GM19372 (cell line): ENCODE measurements at regions not wholly inside any gene's neighbourhood (a gene's known extent, or its start where the extent isn't known, plus 50 kb on each side); places are given as distances from the start of the nearest gene placed in this dataset.

Experiments
- ATAC-seq: cut with Tn5 transposase; IDR thresholded peaks from one replicate; pipeline ENCODE4 v1.9.1; 2021; ENCODE audit warnings: mild to moderate bottlenecking, low read depth, moderate library complexity; ENCODE audit not compliant: unreplicated experiment

DNA sequence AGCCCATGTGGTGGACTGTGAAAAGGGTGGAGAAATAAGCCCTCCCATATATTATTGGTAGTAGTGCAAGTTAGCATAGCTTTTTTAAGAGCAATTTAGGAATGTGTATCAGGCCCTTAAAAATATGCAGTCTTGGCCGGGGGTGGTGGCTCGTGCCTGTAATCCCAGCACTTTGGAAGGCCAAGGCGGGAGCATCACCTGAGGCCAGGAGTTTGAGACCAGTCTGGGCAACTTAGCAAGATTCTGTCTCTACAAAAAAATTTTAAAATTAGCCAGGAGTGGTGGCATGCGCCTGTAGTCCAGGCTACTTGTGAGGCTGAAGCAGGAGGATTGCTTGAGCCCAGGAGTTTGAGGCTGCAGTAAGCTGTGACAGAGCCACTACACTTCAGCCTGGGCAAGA lies 64.2 kb upstream of the BCAT1 start:
- ATAC-seq = no peak

DNA sequence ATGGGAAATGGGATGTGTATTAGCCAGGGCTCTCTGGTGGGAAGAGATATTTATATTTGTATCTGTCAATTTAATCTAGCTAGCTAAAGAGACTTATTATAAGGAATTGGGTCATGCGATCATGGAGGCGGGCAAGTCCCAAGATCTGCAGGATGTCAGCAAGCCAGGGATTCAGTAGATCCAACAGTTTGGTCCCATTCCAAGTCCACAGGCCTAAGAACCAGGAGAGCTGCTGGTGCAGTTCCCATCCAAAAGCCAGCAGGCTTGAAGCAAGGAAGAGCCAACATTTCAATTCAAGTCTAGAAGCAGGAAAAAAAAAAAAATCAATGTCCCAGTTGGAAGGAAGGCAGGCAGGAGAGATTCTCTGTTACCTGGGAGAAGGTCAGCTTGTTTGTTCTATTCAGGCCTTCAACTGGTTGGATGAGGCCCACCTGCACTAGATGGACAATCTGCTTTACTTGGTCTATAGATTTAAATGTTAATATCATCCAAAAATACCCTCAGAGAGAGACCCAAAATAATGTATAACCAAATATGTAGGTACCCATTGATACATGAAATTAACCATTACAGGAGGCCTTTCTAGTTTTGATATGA lies 60.7 kb upstream of the BCAT1 start:
- ATAC-seq = no peak

DNA sequence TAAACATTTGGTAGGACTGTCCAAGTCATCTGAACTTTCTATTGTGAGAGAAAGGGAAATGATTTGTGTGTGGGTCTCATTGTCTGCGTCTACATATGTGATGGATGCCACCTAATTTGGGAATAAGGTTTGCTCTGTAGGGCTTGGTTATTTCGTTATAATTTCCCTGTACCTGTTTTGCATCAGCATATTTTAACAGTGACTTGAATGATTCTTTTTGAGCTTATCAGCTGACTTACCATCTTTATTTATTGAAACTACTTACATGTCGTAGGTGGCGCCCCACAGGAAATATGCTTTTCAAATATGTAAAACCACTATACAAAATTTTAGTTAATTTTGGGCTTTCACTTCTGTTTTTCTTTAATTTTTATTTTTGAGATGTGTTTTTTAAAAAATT lies 56.5 kb upstream of the BCAT1 start:
- ATAC-seq = peak; percentile 57

DNA sequence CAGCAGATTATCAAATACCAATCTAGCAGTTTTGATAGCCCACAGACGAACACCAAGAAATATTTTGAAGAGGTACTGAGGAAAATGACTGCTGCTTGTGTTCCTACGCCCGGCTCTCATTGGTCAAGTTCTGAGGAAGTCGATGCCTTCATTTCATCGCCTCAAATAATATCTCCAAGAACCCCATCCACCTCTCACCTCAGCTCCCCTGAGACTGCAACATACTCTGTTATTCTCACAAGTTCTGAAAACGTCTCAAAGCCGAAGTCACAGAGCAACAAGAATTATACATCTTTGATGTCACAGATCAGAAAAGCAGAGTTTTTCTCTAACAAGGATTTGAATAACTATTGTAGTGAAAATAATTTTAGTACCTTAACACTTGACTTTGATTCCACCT lies 55.5 kb upstream of the BCAT1 start:
- ATAC-seq = no peak

DNA sequence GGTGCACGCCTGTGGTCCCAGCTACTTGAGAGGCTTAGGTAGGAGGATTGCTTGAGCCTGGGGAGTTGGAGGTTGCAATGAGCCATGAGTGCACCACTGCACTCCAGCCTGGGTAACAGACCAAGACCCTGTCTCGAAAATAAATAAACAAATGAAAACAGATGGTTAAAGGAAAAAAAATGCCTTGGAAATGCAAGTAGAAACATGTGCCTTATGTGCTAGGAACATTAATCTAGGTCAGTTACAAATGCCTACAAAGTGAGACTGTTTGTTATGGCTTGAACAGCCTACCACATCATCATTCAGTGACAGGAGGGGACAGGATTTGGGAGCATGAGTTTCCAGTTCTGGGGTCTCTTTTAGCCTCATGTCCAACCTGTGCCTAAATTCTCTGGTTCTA lies 52.4 kb upstream of the BCAT1 start:
- ATAC-seq = no peak
